ENCODE measurements at regions not wholly inside any gene's neighbourhood (a gene's known extent, or its start where the extent isn't known, plus 50 kb on each side); places are given as distances from the start of the nearest gene placed in this dataset.

- no peak for TF ChIP-seq ZNF281 (CRISPR knock-in tag; IDR thresholded peaks at IDR 0.05; ENCODE audit: borderline replicate concordance)
- no peak for TF ChIP-seq ZNF672 (CRISPR knock-in tag; IDR thresholded peaks at IDR 0.05)
- TF ChIP-seq CTCF (CRISPR knock-in tag; IDR thresholded peaks at IDR 0.05), result no peak
- TF ChIP-seq HNRNPH1 (optimal IDR thresholded peaks at IDR 0.05; ENCODE audit: low read depth, low read length), result no peak
- no peak for TF ChIP-seq FOXA1 (IDR thresholded peaks at IDR 0.05)
- TF ChIP-seq FOXA1 (CRISPR knock-in tag; IDR thresholded peaks at IDR 0.05), result no peak
- no peak for TF ChIP-seq USF2 (IDR thresholded peaks at IDR 0.05; ENCODE audit: low read depth, low read length)
- no peak for TF ChIP-seq USF2 (CRISPR knock-in tag; IDR thresholded peaks at IDR 0.05; ENCODE audit: borderline replicate concordance)
Measured at GRCh38 chr13:99037756-99038155, 59.9 kb upstream of the DOCK9 start.

Data from HepG2 (cell line).